HG03469 (cell line): ENCODE measurements at regions not wholly inside any gene's neighbourhood (a gene's known extent, or its start where the extent isn't known, plus 50 kb on each side); places are given as distances from the start of the nearest gene placed in this dataset.

Experiments
- ATAC-seq: cut with Tn5 transposase; IDR thresholded peaks from one replicate; pipeline ENCODE4 v1.9.1; 2021; ENCODE audit warnings: mild to moderate bottlenecking, moderate library complexity, moderate number of reproducible peaks; ENCODE audit not compliant: unreplicated experiment

DNA sequence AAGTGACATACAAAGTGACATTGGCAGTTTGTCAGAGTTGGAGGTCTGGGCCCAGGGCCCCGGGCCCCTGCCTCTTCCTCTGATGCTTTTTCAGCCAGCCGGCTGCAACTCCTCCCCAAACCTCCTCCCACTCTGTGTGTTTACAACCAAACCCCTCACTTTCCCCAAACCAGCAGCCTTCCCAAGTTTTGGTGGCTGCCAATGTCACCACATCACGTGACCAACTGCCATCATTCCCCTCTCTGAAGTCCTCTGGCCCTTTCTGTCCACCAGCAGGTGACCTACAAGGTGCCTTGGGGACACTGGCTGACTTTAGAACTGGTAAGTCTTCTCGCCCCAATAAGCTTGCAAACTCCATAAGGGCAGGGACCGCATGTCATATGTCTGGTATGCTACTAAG is 357.7 kb downstream of the BCOR start:
- no peak for ATAC-seq

DNA sequence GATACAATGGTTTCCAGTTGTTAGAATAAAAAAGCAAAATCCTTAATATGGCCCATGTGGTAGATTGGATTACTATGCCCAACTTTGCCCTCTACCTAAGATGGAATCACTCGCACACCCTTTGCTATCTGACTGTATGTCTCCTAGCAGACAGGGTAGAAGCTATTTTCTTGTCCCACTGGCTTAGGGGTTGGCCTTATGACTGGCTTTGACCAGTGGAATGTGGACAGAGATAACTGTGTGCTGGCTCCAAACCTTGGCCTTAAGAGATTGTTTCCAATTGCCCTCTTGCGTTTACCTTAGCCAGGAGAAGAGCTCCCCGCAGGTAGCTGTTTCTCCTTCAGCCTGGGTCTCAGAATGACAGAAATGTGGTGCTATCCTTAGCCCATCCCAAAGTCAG is 355.9 kb downstream of the BCOR start:
- no peak for ATAC-seq

DNA sequence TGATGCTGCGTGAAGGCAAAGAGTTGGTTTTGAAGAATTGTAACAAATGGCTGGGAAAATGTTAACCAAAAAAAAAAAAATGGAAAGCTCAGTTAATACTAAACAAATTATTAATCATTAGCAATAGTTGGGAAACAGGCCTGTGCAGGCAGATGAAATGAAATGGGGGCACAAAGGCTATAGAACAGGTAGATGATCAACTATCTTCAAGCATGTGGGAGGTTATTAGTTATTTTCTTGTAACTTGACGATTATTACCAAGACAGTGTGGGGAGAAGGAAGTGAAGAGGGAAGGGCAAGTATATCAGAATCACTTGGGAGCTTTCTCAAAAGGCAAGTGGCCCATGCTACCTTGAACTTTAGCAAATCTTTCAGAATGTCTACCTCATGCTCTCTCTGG is 351.9 kb downstream of the BCOR start:
- no peak for ATAC-seq

DNA sequence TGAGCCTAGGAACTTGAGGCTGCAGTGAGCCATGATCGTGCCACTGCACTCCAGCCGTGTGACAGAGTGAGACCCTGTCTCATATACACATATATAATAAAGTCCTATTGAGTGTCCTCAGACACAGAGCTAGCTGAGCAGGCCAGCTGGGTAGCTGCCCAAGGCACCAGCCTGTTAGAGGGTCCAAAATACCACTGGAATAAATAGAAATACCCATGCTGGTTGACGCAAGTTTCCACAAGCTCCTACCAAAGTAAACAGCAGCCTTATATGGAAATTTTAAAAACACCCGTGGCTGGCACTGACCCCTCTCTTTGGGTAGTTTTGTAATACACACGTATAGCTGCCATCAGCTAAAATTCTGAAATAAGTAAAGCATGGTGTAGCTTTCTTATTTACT is 348.6 kb downstream of the BCOR start:
- no peak for ATAC-seq

DNA sequence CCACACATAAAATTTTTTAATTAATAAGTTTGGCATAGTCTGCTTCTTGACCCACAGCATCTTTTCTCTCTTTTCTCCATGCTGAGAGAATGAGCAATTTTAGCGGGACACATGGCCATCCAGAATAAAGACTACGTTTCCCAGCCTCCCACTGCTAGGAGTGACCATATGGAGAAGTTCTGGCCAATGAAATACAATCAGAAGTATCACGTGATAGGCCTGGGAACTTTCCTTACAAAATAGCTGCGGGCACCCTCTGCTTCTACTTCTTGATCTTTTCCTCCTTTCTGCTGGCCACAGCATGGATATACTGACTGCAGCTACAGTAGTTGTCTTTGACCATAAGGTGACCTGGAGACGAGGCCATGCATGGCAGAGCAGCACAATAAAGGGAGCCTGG is 348.0 kb downstream of the BCOR start:
- ATAC-seq, result no peak

DNA sequence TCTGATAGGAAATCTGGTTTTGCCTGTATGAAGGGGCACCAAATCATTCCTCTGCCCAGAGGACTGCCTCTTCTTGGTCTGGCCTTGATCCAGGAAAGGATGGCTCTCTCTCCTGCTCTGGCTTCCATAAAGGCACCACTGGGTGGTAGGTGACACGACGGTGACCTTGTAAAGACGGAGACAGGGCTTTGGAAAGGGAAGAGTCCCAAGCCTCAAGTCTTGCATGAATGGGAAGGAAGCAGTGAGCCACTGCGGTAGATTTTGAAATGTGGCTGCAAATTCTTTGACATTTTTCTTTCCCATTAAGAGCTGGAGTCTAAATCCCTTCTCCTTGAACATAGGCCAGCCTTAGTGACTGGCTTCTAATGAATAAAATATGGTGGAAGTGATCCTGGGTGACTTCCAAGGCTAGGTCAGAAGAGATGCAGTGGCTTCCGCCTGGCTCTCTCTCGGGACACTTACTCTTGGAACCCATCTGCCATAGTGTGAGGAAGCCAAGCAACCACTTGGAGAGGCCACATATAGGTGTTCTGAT is 347.4 kb downstream of the BCOR start:
- ATAC-seq, result no peak

DNA sequence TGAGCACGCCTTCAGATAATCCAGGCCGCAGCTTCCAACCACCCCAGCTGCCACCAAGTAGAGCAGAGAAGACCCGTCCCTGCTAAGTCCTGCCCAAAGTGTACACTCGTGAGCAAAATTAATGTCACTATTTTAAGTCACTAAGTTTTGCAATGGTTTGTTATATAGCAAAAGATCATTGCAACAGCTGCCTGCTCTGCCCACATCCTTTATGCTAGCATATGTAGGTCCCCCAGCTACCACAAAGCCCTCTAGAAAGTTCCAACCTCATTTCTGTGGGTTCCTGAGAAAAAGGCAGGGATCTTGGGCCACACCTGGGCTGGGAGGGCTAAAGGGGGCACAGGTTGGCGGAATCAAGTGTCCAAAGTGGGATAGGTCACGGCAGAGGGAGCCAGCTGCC is 346.9 kb downstream of the BCOR start:
- no peak for ATAC-seq

DNA sequence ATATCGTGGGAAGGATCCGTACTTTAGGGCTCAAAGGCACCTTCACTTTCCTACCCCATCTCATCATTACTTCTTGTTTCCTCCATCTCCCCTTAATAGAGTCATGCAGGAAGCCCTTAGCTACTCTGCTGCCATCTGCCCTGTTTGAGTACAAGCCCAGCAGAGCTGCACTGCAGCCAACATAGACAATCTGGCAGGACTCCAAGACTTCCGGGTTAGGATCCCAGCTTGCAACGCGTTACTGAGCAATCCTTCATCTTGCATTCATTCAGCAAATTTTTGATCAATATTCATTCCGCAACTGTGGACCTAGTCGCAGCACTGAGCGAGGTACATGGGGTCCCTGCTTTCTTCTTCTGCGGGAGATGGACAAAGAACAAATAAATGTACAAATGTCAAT is 344.9 kb downstream of the BCOR start:
- no peak for ATAC-seq

DNA sequence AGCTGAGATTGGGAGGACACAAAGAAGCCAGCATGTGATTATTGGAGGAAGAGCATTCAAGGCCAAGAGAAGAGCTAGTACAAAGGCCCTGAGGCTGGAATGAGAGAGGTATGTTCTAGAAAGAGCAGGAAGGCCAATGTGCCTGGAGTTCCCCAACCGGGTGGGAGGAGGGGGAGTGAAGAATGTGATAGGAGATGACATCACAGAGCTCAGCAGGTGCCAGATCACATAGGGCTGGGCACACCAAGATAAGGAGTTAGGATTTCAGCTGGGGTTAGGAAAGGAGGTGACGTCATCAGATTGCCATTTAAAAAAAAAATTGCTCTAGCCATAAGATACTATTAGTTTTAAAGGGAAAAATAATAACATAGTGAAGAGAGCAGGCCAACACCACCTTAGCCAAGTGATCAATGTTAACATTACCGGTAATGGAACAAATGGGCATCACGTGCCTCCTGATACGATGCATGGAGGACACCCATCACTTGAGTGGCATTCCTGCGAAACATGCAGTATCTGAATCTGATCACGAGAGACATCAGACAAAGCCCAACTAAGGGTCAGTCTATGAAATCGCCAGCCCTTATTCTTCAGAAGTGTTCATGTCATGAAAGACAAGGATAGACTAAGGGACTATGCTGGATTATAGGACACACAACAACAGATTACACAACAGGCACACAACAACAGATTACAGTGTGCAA is 344.3 kb downstream of the BCOR start:
- no peak for ATAC-seq

DNA sequence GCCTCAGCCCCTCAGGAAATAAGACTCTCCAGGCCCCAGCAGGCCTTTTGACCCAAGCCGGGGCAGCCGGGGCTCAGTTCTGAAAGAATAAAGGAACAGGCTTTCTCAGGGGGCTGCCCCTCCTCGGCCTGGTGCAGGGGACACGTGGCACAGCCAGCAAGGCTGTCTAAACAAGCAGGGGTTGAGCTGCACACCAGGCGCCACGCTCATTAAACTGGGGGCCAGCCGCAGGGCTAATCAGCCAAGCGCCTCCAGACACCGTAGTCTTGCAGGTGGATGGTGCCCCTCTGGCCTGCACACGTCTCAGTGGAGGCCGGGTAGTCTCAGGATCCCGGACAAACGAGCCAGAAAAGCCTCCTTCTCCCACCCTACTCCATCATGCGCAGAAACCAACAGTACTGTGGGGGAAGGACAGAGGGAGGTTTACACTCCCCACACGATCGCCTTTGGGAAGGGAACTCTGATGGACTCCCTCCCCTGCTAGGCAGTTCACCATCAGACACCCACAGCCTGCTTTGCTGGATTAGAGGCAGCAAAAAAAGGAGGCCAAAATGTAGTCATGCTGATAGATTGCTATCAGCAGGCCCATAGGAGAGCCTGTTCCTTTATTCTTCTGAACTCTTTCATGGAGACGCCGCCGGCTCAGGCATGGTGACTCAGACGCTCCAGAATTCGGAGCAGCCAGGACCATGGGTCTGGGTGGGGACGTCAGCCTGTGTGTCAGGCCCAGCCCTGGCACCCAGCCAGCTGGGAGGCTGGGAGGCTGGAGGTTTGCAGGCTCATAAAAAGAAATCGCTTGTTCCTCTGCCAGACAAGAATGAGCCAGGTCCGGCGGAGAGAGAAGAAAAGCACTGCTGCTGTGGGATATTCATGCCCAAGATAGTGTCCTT is 342.4 kb downstream of the BCOR start:
- no peak for ATAC-seq

DNA sequence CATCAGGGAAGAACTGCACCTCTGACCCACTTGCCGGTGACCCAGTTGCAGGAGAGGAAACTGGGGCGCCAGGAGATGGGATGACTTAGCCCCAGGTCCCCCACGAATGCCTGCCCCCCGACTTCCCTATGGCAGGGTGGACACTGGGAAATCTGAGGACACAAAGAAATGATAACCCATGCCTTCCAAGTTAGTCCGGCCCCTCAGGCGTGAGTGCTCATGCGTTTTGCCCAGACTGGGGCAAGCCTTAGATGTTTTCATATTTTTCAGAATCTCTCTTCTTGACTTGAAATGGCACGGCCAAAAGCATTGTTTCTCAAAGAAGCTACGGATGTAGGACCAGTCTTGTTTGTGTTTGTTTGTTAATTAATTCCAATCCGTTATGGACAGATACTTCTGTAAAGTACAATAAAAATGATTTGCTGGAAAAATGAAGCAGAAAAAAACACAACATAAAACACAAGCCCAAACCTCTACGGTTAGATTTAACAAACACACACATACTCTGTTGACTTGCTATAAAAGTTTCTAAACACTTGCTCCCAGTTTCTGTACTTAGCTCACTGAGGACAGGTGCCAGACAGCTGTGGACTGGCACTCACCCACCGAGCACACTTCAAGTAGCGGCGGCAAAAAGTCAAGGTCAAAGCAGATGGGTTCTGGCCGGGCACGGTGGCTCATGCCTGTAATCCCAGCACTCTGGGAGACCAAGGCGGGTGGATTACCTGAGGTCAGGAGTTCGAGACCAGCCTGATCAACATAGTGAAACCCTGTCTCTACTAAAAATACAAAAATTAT is 341.5 kb downstream of the BCOR start:
- no peak for ATAC-seq

DNA sequence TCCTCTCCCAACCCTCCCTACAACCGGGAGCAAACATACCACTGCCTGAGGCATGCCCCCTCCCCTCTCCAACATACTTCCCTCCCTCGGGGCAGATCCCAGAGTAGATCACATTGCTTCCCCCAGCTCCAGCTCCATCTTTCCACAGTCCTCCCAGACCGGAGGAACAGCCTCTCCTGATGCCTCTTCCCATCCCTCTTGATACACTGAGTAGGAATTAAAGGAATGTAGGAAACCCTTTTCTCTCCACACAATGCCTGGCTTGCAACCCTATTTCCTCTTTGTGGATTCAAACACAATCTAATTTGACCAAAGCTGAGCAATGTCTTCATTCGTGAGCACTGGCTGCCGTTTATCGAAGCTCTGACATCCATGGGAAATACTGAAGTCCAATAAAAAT is 339.8 kb downstream of the BCOR start:
- ATAC-seq, result no peak

DNA sequence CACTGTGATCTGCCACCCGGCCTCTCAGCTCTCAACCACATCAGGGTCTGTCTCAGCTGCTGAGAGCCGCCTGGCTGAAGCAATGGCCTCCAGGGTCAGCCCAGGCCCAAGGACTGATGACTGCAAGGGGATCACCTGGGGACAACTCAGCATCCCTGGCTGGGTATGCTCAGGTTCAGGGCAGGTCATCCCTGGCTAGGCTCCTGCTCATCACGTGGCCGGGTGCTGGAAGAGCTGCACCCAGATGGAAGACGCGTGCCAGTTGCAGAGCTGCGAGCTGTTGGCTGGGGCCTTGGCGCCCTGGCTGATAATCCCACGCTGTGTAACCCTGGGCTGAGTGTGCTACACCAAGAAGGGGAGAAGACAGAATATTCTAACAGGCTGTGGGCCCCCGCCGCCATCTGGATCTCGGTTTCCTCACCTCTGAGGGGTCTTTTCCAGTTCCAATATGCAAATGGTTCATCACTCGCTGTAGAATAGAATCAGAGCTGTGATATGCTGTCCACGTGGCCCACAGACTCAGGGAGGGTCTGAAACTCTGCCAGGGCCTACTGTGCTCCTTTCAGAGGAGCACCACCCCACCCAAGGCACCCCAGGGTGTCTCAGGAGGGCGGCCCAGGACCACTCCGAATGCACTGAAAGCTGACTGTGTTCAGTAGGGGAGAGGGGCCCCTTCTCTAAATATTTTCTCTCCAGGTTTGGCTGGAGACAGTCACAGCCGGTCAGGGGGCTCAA is 338.8 kb downstream of the BCOR start:
- ATAC-seq, result no peak

DNA sequence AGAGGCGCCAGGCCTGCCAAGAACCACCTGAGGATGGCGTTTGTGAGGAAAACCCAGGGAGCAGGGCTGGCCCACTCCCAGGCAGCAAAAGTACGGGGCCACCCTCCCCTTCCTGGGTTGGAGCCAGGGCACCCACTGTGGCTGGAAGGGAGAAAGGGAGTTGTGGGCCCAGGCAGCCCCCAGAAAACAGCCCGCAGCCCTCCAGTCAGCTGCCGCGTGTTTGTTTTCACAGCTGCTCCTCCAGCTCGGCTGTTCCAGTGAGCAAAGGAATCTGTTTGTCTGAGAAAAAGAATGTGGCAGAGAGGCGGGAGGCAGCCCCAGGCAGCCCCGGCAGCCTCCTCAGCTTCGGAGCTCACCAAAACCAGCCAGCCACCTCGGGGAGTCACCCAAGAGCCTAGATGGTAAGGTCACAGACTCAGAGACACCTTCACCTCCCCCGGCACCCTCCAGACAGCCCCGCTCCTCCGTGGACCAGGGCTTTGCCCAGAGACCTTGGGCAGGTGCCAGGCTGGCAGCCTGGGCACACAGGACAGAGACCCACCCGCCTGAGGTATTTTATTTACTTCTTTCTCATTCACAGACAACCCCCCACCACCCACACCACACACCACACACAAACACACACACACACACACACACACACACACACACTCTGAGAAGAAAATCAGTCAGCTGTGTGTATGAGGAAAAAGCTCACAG is 338.1 kb downstream of the BCOR start:
- no peak for ATAC-seq

DNA sequence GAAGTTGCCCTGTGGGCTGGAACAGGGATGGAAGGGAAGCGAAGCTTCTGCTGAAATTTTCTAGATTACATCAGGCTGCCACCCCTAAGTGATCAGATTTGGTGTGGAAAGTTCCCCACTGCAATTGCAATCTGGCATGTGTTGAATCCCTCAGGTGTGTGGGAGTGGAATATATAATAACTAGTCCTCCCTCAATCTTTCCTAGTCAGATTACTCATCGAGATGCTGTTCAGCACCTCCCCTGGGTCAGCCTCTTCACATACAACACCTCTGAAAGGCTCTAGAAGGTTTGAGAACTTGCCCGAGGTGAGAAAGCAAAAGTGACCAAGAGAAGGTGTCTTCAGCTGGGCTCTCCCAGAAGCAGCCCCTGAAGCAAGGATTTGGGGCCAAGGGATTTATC is 336.8 kb downstream of the BCOR start:
- no peak for ATAC-seq

DNA sequence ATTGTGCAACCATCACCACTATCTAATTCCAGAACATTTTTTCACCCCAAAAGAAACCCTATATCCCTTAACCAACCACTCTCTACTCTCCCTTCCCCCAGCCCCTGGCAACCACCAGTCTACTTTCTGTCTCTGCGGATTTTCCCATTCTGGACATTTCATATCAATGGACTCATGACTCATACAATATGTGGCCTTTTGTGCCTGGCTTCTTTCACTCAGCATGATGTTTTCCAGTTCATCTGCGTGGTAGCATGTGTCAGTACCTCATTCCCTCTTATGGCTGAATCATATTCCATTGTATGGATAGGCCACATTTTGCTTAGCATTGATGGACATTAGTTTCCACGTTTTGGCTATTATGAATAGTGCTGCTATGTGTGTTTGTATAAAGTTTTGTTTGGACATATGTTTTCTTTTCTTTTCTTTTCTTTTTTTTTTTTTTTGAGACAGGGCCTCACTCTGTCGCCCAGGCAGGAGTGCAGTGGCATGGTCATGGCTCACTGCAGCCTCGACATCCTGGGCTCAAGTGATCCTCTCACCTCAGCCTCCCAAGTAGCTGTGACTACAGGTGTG is 335.4 kb downstream of the BCOR start:
- no peak for ATAC-seq

DNA sequence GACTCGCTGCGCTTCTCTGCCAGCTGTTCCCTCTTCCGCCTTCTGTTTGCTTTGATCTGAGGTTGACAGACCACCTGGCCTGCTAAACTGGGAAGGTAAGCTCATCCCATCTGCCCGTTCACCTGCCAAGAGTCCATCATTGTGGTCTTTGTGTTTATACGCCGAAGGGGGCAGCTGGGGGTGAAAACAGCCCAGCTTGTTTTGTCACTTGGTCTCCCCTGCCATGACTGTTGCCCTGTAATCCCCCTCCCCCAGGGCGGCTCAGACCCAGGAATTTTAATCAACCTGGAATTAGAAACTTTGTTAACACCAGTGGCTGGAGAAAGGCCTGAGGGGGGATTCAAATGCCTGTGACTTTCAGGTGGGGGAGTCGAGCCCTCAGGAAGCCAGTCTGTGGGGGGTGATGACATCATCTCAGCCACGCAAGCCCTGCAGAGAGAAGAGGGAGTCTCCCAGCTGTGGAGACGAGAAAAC is 333.3 kb downstream of the BCOR start:
- no peak for ATAC-seq

DNA sequence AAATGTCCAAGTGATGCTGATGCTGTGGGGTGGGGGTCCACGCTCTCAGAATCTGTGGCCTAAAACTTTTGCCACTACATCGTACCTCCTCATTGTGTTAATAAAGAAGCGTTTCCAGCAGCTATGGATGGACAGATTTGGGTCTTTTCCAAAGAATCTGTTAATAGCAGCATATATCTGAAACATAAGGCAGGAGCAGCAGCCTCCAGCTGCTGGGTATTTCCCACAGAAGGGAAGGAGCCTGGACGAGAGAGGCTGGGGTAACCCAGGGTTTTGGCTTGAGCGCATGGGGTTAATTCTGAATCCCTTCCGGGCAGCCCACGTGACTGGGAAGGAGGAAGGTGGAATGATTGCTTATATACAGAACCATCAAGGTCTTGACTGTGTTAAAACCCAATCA is 332.4 kb downstream of the BCOR start:
- no peak for ATAC-seq

DNA sequence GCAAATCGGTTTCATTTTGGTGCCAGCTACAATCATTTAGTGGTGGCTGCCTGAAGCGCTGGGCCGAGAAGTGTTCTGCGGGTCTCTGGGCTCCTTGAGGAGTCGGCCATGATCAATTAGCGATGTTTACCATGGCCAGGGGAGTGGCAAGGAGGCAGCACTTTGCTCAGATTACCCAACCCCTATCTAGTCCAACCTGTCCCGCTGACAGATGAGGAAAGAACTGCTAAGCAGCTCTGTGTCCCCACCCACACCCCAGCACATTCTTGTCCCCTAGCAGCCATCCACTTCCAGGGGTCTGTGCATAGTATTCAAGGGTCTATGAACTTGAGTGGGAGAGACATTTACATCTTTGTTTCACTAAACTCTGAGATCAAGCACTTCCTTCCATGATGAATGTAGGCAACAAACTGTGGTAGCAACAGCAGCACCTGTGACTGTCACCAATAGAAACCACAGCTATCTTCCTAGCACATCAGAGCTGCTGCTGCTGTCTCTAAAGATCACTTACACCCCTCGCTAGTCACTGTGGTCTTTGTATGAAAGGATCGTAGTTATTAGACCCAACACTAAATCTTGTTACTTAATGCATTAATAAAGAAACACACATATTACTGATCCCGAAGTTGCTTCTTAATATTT is 331.6 kb downstream of the BCOR start:
- ATAC-seq, result no peak
